VCaP (cell line): ENCODE measurements at regions not wholly inside any gene's neighbourhood (a gene's known extent, or its start where the extent isn't known, plus 50 kb on each side); places are given as distances from the start of the nearest gene placed in this dataset.

Experiments
- H3K27ac ChIP-seq: fragments of 450-650 bp; 2 replicates; pipeline ENCODE4 v1.5.1; 2017
- CTCF ChIP-seq: fragments of 450-650 bp; conservative IDR thresholded peaks from 2 replicates; pipeline ENCODE4 v1.5.1; 2017; ENCODE audit warnings: mild to moderate bottlenecking, moderate library complexity

- H3K27ac ChIP-seq, result no peak overlapping the region
- no peak for TF ChIP-seq CTCF
Observed at GRCh38 chr2:239485622-239486021, 84.8 kb upstream of the HDAC4 start.

GRCh38 chr2:239484571-239485355 is 83.9 kb upstream of the HDAC4 start:
- no peak overlapping the region for H3K27ac ChIP-seq
- no peak for TF ChIP-seq CTCF

- H3K27ac ChIP-seq, result no peak overlapping the region
- no peak for TF ChIP-seq CTCF
Observed at GRCh38 chr2:239482778-239483712, 82.2 kb upstream of the HDAC4 start.

- TF ChIP-seq CTCF, result no peak
- no peak overlapping the region for H3K27ac ChIP-seq
Observed at GRCh38 chr2:239479471-239479870, 78.7 kb upstream of the HDAC4 start.

- TF ChIP-seq CTCF, result no peak
- no peak overlapping the region for H3K27ac ChIP-seq
Observed at GRCh38 chr2:239477591-239477990, 76.8 kb upstream of the HDAC4 start.

- no peak overlapping the region for H3K27ac ChIP-seq
- TF ChIP-seq CTCF, result no peak
Observed at GRCh38 chr2:239476757-239477585, 76.2 kb upstream of the HDAC4 start.
